MM.1S (cell line): ENCODE measurements at regions not wholly inside any gene's neighbourhood (a gene's known extent, or its start where the extent isn't known, plus 50 kb on each side); places are given as distances from the start of the nearest gene placed in this dataset.

Experiments used
- CTCF ChIP-seq: fragments of 300-600 bp; sonication (generic); IDR thresholded peaks from 2 replicates; pipeline ENCODE4 v1.5.1; 2016; ENCODE audit warnings: antibody characterized with exemption, low read length, mixed read lengths
- EZH2phosphoT487 ChIP-seq: fragments of 300-600 bp; sonication (generic); IDR thresholded peaks from 2 replicates; pipeline ENCODE4 v1.6.1; 2018; ENCODE audit warnings: antibody characterized with exemption, low read length

DNA sequence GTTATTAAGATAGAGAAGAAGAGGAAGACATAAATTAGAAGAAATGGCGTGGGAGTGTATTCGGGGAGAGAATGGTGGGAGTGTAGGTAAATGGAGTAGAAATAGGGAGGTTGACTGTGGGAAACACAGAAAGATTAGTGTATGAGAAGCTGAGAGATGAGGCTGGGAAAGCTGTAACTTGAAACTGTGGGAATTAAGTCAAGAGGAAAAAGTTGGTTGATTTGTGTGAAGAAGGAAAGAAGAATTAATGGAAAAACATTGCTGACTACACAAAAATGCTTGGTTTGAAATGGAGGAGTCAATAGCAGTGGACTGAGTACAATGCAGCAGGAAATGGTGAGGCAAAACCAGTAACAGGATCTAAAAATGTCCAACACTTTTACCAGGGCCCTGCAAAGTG lies 448.3 kb downstream of the PTPRC start:
- TF ChIP-seq CTCF (no peak), EZH2phosphoT487 (no peak)
